Limb (tissue), 2 donors: ENCODE measurements at regions not wholly inside any gene's neighbourhood (a gene's known extent, or its start where the extent isn't known, plus 50 kb on each side); places are given as distances from the start of the nearest gene placed in this dataset.
"Not testable (repeated sequence)": the region's sequence is repeated elsewhere in the genome, so short reads cannot be mapped to it uniquely, and the experiment has no call there.

Experiments
- DNase-seq, 2 donors: peaks; one replicate each; pipeline ENCODE4 v3.0.0-alpha.2; 2016; ENCODE audit errors: extremely low spot score in 2 of 2

- peak; percentile 46 to 75 for DNase-seq
Measured at GRCh38 chr20:12113468-12114371, 196.0 kb downstream of the BTBD3 start.

DNA sequence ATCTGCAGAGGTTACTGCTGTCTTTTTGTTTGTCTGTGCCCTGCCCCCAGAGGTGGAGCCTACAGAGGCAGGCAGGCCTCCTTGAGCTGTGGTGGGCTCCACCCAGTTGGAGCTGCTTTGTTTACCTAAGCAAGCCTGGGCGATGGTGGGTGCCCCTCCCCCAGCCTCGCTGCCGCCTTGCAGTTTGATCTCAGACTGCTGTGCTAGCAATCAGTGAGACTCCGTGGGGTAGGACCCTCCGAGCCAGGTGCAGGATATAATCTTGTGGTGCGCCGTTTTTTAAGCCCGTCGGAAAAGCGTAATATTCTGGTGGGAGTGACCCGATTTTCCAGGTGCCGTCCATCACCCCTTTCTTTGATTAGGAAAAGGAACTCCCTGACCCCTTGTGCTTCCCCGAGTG lies 211.4 kb downstream of the BTBD3 start:
- DNase-seq = not testable (repeated sequence)

- DNase-seq = not testable (repeated sequence)
Measured at GRCh38 chr20:12129532-12129931, 211.8 kb downstream of the BTBD3 start.

GRCh38 chr20:12130781-12131180 lies 213.1 kb downstream of the BTBD3 start:
- DNase-seq = no peak

GRCh38 chr20:12133553-12133952 lies 215.9 kb downstream of the BTBD3 start:
- DNase-seq = no peak

GRCh38 chr20:12145951-12146350 lies 228.3 kb downstream of the BTBD3 start:
- DNase-seq = not testable (repeated sequence)

- DNase-seq = no peak
Measured at GRCh38 chr20:12152996-12153395, 235.3 kb downstream of the BTBD3 start.

- DNase-seq = peak in 1 of 2 donors; percentile 18
Measured at GRCh38 chr20:12153628-12154027, 235.9 kb downstream of the BTBD3 start.

DNA sequence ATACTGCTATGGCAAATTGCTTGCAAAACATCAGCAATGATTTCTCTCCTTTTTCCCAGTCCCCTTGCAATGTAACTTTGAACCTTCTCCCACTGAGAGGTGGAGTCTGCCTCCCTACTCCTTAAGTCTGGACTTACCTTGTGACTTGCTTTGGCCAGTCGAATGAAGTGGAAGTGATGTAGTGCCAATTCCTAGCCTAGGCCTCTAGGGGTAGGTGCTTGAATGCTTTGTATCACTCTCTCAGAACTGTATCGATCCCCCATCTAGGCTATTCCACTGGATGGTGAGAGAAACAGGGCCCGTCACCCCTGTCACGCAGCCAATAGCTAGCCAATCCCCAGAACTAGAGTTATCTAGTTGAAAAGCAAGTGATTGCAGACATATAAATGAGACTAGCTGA lies 238.6 kb downstream of the BTBD3 start:
- DNase-seq = no peak

DNA sequence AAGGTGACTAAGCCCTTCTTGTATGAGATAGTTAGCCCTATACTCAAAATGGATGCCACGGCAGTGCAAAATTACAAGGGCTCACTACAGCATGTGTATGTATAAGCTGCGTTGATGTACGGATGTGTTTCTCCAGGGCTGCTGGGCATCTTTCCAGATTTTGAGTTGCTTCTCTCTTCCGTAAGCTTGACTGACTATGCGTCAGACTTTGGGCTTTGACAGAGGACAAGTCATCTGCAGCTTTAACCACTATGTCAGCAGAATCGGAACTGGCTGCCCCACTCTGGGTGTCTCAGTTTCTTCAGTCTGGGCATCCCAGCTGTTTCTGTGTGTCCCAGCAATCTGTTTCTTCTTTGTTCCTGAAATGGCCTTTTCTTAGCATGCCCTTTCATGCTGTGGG lies 241.6 kb downstream of the BTBD3 start:
- no peak for DNase-seq

- no peak for DNase-seq
Measured at GRCh38 chr20:12161734-12162133, 244.0 kb downstream of the BTBD3 start.

GRCh38 chr20:12166053-12166717 lies 248.5 kb downstream of the BTBD3 start:
- DNase-seq = no peak

- DNase-seq = no peak
Measured at GRCh38 chr20:12170406-12170805, 252.7 kb downstream of the BTBD3 start.

- DNase-seq = peak in 1 of 2 donors; percentile 25
Measured at GRCh38 chr20:12171923-12172524, 254.3 kb downstream of the BTBD3 start.

GRCh38 chr20:12173347-12174012 lies 255.8 kb downstream of the BTBD3 start:
- no peak for DNase-seq

- no peak for DNase-seq
Measured at GRCh38 chr20:12175538-12175937, 257.8 kb downstream of the BTBD3 start.

GRCh38 chr20:12177657-12178293 lies 260.1 kb downstream of the BTBD3 start:
- no peak for DNase-seq

DNA sequence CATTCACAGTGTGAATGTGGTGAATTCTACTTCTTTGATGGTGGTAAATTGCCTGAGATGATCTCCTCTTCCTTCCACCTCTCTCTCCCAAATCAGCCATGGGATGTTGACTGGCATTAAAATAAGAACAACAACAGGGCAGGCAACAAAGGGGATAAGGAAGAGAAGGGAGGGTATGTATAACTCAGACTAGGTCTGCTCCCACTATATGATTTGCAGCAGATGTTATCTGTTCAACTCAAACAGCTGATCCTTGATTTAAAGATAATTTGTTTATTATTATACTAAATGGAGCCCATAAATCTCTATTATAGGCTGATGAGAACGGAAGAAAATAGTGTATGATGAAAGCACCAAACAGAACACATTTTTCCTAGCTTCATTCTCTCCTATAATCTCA lies 262.0 kb downstream of the BTBD3 start:
- DNase-seq = no peak

DNA sequence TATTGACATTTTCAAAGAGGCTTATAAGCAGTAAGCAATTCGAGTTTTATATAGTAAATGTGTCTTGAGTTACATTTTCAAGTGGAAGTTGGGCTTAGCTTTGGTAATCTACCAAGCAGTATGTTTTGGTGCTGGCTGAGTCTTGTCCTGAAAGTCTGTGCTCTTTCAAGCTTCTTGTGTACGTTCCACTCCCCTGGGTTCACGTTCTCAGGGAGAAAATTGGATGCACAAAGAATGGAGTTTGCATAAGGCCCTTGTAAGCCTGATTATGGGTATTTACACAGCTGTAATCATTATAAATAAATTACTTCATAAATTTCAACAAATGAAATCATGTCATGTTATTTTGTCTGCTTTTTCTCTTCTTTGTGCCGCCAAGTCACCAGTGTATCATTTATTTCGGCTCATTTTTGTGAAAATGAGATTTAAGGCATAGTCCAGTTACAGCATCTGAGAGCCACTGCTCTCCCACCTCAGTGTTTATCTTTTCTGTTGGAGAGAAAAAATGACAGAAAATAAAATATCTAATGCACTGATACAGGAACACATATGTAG lies 262.5 kb downstream of the BTBD3 start:
- no peak for DNase-seq

DNA sequence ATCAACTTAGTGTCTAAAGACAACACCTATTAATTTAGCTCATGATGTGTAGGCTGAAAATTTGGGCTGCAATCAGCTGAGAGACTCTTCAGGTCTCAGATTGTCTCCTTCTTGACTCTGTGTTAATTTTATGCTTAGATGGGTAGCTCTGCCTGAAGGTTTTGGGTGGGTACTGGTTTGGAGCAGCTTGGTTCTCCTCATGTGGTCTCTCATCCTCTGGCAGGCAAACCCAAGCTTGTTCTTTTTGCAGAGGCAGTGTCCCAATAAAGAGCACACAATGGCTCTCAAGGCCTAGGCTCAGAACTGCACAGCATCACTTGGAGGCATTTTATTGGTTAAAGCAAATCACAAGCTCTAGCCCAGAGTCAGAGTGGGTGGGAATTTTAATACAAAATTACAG lies 280.6 kb downstream of the BTBD3 start:
- DNase-seq = no peak

DNA sequence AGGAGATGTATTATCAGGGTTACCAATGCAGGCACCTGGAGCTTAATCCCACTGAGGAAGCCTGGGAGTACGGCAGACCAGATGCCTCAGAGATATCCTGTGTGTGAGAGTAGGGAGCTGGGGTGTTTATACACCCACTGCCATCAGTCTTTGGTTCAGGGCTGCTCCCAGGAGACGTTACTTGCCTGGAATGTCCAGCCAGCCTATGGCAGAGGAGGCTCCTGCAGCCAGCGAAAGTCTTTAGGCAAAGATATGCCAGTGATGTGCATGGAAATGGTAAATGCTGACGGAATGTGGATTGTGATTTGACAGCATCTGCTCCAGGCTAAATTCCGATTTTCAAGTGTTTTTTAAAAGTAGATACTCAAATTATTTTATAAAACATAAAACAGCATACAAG lies 282.0 kb downstream of the BTBD3 start:
- DNase-seq = no peak
